SK-N-MC (cell line): ENCODE measurements at regions not wholly inside any gene's neighbourhood (a gene's known extent, or its start where the extent isn't known, plus 50 kb on each side); places are given as distances from the start of the nearest gene placed in this dataset.

Experiments used
- EZH2 ChIP-seq: fragments of 200-600 bp; sonication (generic); IDR thresholded peaks from one replicate; pipeline ENCODE4 v1.6.1; 2017; ENCODE audit warnings: antibody characterized with exemption
- POLR2AphosphoS5 ChIP-seq: IDR thresholded peaks from 2 replicates; pipeline ENCODE4 v1.6.1; 2012; ENCODE audit warnings: mild to moderate bottlenecking, low read depth, low read length, borderline replicate concordance

- no peak for TF ChIP-seq POLR2AphosphoS5
- no peak for TF ChIP-seq EZH2
Measured at GRCh38 chr12:13536219-13536910, 339.8 kb downstream of the EMP1 start.
